Heart left ventricle (tissue), 13 donors: ENCODE measurements at regions not wholly inside any gene's neighbourhood (a gene's known extent, or its start where the extent isn't known, plus 50 kb on each side); places are given as distances from the start of the nearest gene placed in this dataset.

Source experiments
- POLR2A ChIP-seq, 2 donors: fragments of 450-650 bp; IDR thresholded peaks; one replicate each; pipeline ENCODE4 v1.6.1; 2017; ENCODE audit warnings: antibody characterized with exemption in 2 of 2, mild to moderate bottlenecking in 2 of 2, moderate library complexity in 2 of 2
- TF ChIP-seq, protein P1 (sequence below), 12 donors: fragments of 200-600 bp; sonication (generic) in 4 of 12; IDR thresholded peaks; one replicate each; pipeline versions ENCODE4 v1.5.0 to v1.8.0; 2018 to 2022; ENCODE audit warnings: antibody characterized with exemption in 12 of 12, mild to moderate bottlenecking in 5 of 12
- donor health status: ischemic (EF 13 %, LVEDD 7.1; RV severe dilation, severe dysfunction).
- donor health status: DM: no; HTN: yes; CAD: no.
- donor health status: DM: no; HTN: no; CAD: no.
- donor health status: ischemic (EF 25% LVEDD 6.9; RV normal size, moderate dysfunction).
- donor health status: ischemic (EF 25% LVEDD 5.7; RV mildly dilated, moderate dysfunction).
- donor health status: ischemic (EF 35%, LVEDD 5.7; RV mildly dilated, moderate dysfunction).
- donor health status: nonischemic (EF 11% LVEDD 7.7; RV severe dilation, severe dysfunction).
- donor health status: DM: yes; HTN: yes; CAD: no.
- donor health status: PGD.
- donor health status: ischemic (EF 29% LVEDD 5.4; RV normal size, mild dysfunction).
- donor health status: nonischemic (EF 23%, LVEDD 6.1; RV moderate dilation, normal function).

DNA sequence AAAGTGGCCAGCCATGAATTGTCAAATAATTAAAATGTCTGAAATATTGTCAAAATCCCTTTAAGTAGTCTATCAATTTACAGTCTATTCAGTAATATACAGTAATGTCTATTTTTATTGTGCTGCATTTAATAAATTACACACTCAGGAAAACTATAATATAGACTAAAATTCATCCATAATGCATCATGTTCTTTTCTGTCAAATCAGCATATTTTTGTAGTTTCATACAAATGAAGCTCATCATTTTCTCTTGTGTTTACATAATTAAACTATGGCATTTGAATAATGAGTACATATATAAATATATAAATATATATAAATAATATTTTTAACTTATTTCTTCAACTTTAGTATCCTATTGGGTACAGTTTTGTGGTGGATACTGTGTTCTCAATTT lies 868.7 kb upstream of the CHORDC1 start:
- TF ChIP-seq, protein P1, sequence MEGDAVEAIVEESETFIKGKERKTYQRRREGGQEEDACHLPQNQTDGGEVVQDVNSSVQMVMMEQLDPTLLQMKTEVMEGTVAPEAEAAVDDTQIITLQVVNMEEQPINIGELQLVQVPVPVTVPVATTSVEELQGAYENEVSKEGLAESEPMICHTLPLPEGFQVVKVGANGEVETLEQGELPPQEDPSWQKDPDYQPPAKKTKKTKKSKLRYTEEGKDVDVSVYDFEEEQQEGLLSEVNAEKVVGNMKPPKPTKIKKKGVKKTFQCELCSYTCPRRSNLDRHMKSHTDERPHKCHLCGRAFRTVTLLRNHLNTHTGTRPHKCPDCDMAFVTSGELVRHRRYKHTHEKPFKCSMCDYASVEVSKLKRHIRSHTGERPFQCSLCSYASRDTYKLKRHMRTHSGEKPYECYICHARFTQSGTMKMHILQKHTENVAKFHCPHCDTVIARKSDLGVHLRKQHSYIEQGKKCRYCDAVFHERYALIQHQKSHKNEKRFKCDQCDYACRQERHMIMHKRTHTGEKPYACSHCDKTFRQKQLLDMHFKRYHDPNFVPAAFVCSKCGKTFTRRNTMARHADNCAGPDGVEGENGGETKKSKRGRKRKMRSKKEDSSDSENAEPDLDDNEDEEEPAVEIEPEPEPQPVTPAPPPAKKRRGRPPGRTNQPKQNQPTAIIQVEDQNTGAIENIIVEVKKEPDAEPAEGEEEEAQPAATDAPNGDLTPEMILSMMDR (IDR thresholded peaks at IDR 0.05): no peak
- TF ChIP-seq POLR2A (IDR thresholded peaks at IDR 0.05): no peak
